KMS-11 (cell line): ENCODE measurements at regions not wholly inside any gene's neighbourhood (a gene's known extent, or its start where the extent isn't known, plus 50 kb on each side); places are given as distances from the start of the nearest gene placed in this dataset.

Source experiments
- H2AFZ ChIP-seq: fragments of 200-600 bp; sonication (generic); 2 replicates; pipeline ENCODE4 v1.6.1; 2016; ENCODE audit warnings: antibody characterized with exemption, mixed run types, low read depth
- H3K27ac ChIP-seq: fragments of 200-600 bp; sonication (generic); 2 replicates; pipeline ENCODE4 v1.6.1; 2016; ENCODE audit warnings: mild to moderate bottlenecking, mixed run types
- H3K27me3 ChIP-seq: fragments of 200-600 bp; sonication (generic); 2 replicates; pipeline ENCODE4 v1.6.1; 2017; ENCODE audit warnings: mild to moderate bottlenecking, low read depth, mixed run types, moderate library complexity; ENCODE audit not compliant: insufficient read depth
- H3K36me3 ChIP-seq: fragments of 200-600 bp; sonication (generic); 2 replicates; pipeline ENCODE4 v1.6.1; 2017; ENCODE audit warnings: mild to moderate bottlenecking, mixed run types; ENCODE audit not compliant: insufficient read depth
- H3K4me1 ChIP-seq: fragments of 200-600 bp; sonication (generic); 2 replicates; pipeline ENCODE4 v1.6.1; 2016; ENCODE audit warnings: mild to moderate bottlenecking, low read depth, mixed run types; ENCODE audit not compliant: poor library complexity, severe bottlenecking
- H3K4me2 ChIP-seq: fragments of 200-600 bp; sonication (generic); 2 replicates; pipeline ENCODE4 v1.7.0; 2016; ENCODE audit warnings: mild to moderate bottlenecking, mixed run types
- H3K4me3 ChIP-seq: fragments of 200-600 bp; sonication (generic); IDR thresholded peaks from 2 replicates; pipeline ENCODE4 v1.6.1; 2017; ENCODE audit warnings: low read depth, low read length, mixed read lengths; ENCODE audit not compliant: insufficient read depth
- H3K79me2 ChIP-seq: fragments of 200-600 bp; sonication (generic); 2 replicates; pipeline ENCODE4 v1.6.1; 2016; ENCODE audit warnings: low read depth, mixed run types; ENCODE audit not compliant: insufficient read depth
- H3K9ac ChIP-seq: fragments of 200-600 bp; sonication (generic); 2 replicates; pipeline ENCODE4 v1.6.1; 2016; ENCODE audit warnings: mild to moderate bottlenecking, mixed run types
- H4K20me1 ChIP-seq: fragments of 200-600 bp; sonication (generic); 2 replicates; pipeline ENCODE4 v1.6.1; 2016; ENCODE audit warnings: mild to moderate bottlenecking, mixed run types; ENCODE audit not compliant: insufficient read depth
- TF ChIP-seq, protein P1 (sequence below): fragments of 200-600 bp; sonication (generic); conservative IDR thresholded peaks from 2 replicates; pipeline ENCODE4 v1.6.1; 2017; ENCODE audit warnings: low read depth, mild to moderate bottlenecking, antibody characterized with exemption, low read length, moderate library complexity, mixed read lengths

DNA sequence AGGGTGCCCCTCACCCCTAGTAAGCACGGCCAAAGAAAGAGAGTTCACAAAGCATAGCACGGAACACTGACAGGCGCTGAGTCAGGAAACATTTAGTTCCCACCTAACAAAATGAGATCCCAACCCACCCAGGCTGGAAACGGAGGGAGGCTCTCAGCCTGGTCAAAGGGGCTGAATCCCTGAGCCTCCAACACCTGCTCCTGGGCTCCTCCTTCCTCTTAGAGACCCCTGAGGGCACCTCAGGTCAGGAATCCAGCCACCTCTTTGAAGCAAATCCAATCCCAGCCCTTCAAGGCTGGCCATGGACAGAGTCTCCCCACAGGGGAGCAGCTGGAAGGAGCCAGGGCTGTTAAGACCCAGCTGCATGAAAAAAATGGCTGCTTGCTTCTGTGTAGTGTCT is 154.4 kb upstream of the HES1 start:
- TF ChIP-seq, protein P1, sequence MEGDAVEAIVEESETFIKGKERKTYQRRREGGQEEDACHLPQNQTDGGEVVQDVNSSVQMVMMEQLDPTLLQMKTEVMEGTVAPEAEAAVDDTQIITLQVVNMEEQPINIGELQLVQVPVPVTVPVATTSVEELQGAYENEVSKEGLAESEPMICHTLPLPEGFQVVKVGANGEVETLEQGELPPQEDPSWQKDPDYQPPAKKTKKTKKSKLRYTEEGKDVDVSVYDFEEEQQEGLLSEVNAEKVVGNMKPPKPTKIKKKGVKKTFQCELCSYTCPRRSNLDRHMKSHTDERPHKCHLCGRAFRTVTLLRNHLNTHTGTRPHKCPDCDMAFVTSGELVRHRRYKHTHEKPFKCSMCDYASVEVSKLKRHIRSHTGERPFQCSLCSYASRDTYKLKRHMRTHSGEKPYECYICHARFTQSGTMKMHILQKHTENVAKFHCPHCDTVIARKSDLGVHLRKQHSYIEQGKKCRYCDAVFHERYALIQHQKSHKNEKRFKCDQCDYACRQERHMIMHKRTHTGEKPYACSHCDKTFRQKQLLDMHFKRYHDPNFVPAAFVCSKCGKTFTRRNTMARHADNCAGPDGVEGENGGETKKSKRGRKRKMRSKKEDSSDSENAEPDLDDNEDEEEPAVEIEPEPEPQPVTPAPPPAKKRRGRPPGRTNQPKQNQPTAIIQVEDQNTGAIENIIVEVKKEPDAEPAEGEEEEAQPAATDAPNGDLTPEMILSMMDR: no peak
- Histone ChIP-seq H2AFZ (no peak overlapping the region), H4K20me1 (no peaks in the 10 kb centered on the region), H3K4me1 (no peaks in the 10 kb centered on the region), H3K4me3 (no peak overlapping the region), H3K36me3 (no peaks in the 10 kb centered on the region), H3K27ac (no peak overlapping the region), H3K9ac (no peak overlapping the region), H3K4me2 (no peak overlapping the region), H3K27me3 (no peaks in the 10 kb centered on the region), H3K79me2 (no peaks in the 10 kb centered on the region)

DNA sequence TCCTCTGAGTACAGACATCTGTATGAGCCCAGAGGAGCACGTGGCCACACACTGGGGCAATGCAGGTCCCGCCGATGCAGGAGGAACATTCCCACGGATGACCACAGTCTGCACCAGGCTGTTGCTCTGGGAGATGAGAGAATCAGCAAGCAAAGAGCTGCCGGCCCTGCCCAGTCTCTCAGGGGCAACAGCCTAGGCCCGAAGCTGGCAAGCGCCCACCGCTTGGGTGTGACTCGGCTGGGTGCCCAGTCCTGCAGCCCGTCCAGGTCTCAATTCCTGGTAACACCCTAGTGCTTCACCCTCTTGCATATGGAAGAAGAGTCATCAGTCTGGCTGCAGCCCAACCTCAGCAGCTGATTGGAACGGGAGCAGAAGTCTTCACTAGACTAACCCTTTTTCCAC is 153.7 kb upstream of the HES1 start:
- no peak overlapping the region for H3K27ac ChIP-seq
- no peaks in the 10 kb centered on the region for H3K36me3 ChIP-seq
- no peaks in the 10 kb centered on the region for H3K79me2 ChIP-seq
- H2AFZ ChIP-seq: no peak overlapping the region
- H3K4me2 ChIP-seq: no peak overlapping the region
- H4K20me1 ChIP-seq: no peaks in the 10 kb centered on the region
- no peaks in the 10 kb centered on the region for H3K27me3 ChIP-seq
- TF ChIP-seq, protein P1: no peak
- H3K9ac ChIP-seq: no peak overlapping the region
- no peak overlapping the region for H3K4me3 ChIP-seq
- H3K4me1 ChIP-seq: no peaks in the 10 kb centered on the region

DNA sequence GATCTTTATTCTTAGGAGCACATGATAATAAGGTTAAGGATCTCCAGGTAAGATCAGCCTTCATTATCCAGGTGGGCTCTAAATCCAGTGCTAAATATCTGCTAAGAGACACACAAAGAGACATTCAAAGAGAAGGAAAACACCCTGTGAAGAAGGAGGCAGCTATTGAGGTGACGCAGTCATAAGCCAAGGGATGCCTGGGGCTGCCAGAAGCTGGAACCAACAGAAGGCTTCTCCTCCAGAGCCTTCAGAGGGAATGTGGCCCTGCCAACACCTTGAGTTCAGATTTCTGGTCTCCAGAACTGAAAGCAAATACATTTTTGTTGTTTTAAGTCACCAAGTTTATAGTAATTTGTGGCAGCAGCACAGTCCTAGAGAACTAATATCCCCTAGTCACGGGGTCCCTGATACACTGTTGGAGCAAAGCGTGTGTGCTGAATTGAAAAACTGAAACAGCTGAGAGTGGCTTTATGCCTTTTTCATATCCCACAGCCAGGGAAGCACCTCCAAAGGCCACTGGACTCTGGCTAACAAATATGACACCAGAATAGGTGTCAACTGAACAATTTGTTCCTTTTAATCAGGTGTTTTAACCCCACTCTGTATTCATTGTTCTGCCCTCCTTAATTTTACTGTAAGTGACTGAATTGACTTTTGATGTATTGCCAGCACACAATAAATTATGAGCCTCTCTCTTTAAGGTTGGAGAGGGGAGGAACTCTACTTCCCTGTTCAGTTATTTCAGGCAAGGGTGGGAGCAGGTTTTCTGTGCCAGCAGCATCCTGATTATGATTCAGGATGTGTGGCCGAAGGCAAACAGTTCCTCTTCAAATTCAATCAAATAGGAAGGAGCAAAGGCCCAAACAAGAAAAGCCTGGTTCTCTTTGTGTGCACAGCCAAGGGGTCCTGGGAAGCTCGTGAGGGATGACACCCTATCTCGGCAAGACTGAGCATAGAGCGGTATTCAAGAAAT is 151.8 kb upstream of the HES1 start:
- H3K4me3 ChIP-seq: no peak overlapping the region
- no peaks in the 10 kb centered on the region for H4K20me1 ChIP-seq
- no peak overlapping the region for H3K27ac ChIP-seq
- no peak overlapping the region for H3K4me2 ChIP-seq
- no peak overlapping the region for H3K9ac ChIP-seq
- H2AFZ ChIP-seq: no peak overlapping the region
- no peaks in the 10 kb centered on the region for H3K36me3 ChIP-seq
- H3K4me1 ChIP-seq: no peaks in the 10 kb centered on the region
- H3K27me3 ChIP-seq: no peaks in the 10 kb centered on the region
- TF ChIP-seq, protein P1: no peak
- no peaks in the 10 kb centered on the region for H3K79me2 ChIP-seq

DNA sequence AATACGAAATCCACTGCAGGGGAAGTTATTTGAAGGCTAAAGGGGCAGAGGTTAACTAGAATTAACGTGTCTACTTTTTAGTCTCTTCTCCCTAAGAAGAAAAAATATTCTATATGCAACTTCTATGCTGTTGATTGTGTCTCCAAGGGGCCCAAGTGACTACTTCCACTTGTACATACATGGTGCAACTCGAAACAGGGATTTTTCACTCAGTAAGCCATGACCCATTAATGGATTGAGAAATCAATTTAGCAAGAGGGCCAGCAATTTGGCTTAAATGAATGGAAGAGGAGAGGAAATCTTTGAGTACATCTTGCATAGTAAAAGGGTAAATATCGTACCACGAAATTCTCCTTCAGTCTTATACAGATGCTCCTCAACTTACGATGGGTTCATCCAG is 151.1 kb upstream of the HES1 start:
- Histone ChIP-seq H3K27ac (no peak overlapping the region), H3K27me3 (no peaks in the 10 kb centered on the region), H2AFZ (no peak overlapping the region), H4K20me1 (no peaks in the 10 kb centered on the region), H3K4me1 (no peaks in the 10 kb centered on the region), H3K4me2 (no peak overlapping the region), H3K4me3 (no peak overlapping the region), H3K36me3 (no peaks in the 10 kb centered on the region; the same call in 1 of the 2 replicates), H3K79me2 (no peaks in the 10 kb centered on the region), H3K9ac (no peak overlapping the region)
- TF ChIP-seq, protein P1: no peak
